H9 (cell line): ENCODE measurements at regions not wholly inside any gene's neighbourhood (a gene's known extent, or its start where the extent isn't known, plus 50 kb on each side); places are given as distances from the start of the nearest gene placed in this dataset.

Experiments used
- DNase-seq: peaks from one replicate; pipeline ENCODE4 v3.0.0-alpha.2; 2017
- H2AFZ ChIP-seq: one replicate; pipeline ENCODE4 v1.6.1; 2013; ENCODE audit warnings: mild to moderate bottlenecking, low read length, control low read depth, moderate library complexity
- H2AK5ac ChIP-seq: 2 replicates; pipeline ENCODE4 v1.6.1; 2013; ENCODE audit warnings: low read length, control low read depth, mixed read lengths; ENCODE audit not compliant: insufficient read length
- H2BK120ac ChIP-seq: one replicate; pipeline ENCODE4 v1.6.1; 2013; ENCODE audit warnings: low read depth, mild to moderate bottlenecking, low read length, control low read depth, inconsistent platforms; ENCODE audit not compliant: poor library complexity, severe bottlenecking
- H2BK12ac ChIP-seq: 2 replicates; pipeline ENCODE4 v1.6.1; 2013; ENCODE audit warnings: low read length, control low read depth, mixed read lengths, low read depth; ENCODE audit not compliant: insufficient read length
- H2BK15ac ChIP-seq: 2 replicates; pipeline ENCODE4 v1.6.1; 2013; ENCODE audit warnings: low read depth, low read length, control low read depth
- H2BK20ac ChIP-seq: one replicate; pipeline ENCODE4 v1.6.1; 2013; ENCODE audit warnings: low read depth, mild to moderate bottlenecking, low read length, control low read depth, inconsistent platforms; ENCODE audit not compliant: poor library complexity, severe bottlenecking
- H2BK5ac ChIP-seq: 2 replicates; pipeline ENCODE4 v1.6.1; 2013; ENCODE audit warnings: low read length, control low read depth, mixed read lengths; ENCODE audit not compliant: insufficient read length
- H3K14ac ChIP-seq: 2 replicates; pipeline ENCODE4 v1.6.1; 2013; ENCODE audit warnings: low read length, control low read depth; ENCODE audit not compliant: insufficient read depth
- H3K18ac ChIP-seq: 2 replicates; pipeline ENCODE4 v1.6.1; 2013; ENCODE audit warnings: low read depth, mild to moderate bottlenecking, mixed read lengths, low read length, control low read depth; ENCODE audit not compliant: insufficient read length
- H3K23ac ChIP-seq: 2 replicates; pipeline ENCODE4 v1.6.1; 2013; ENCODE audit warnings: low read length, control low read depth, mixed read lengths, low read depth; ENCODE audit not compliant: insufficient read length
- H3K23me2 ChIP-seq: 2 replicates; pipeline ENCODE4 v1.6.1; 2013; ENCODE audit warnings: low read depth, mild to moderate bottlenecking, mixed read lengths, low read length, control low read depth; ENCODE audit not compliant: insufficient read length, poor library complexity, severe bottlenecking
- H3K27ac ChIP-seq: 2 replicates; pipeline ENCODE4 v1.5.1; 2013; ENCODE audit warnings: low read length, control low read depth, mixed read lengths, low read depth; ENCODE audit not compliant: insufficient read length
- H3K27me3 ChIP-seq: 2 replicates; pipeline ENCODE4 v1.6.1; 2013; ENCODE audit warnings: low read length, control low read depth, inconsistent platforms; ENCODE audit not compliant: insufficient read depth
- H3K4ac ChIP-seq: 2 replicates; pipeline ENCODE4 v1.6.1; 2013; ENCODE audit warnings: low read depth, mild to moderate bottlenecking, control low read depth, inconsistent platforms, low read length, moderate library complexity
- H3K4me1 ChIP-seq: 2 replicates; pipeline ENCODE4 v1.6.1; 2013; ENCODE audit warnings: low read length, control low read depth, inconsistent platforms; ENCODE audit not compliant: insufficient read depth
- H3K4me2 ChIP-seq: 2 replicates; pipeline ENCODE4 v1.6.1; 2013; ENCODE audit warnings: low read length, control low read depth, mixed read lengths; ENCODE audit not compliant: insufficient read length, insufficient read depth
- H3K56ac ChIP-seq: 2 replicates; pipeline ENCODE4 v1.6.1; 2013; ENCODE audit warnings: low read depth, mild to moderate bottlenecking, mixed read lengths, low read length, control low read depth; ENCODE audit not compliant: insufficient read length
- H3K79me1 ChIP-seq: 2 replicates; pipeline ENCODE4 v1.6.1; 2013; ENCODE audit warnings: low read depth, mild to moderate bottlenecking, moderate library complexity, low read length, control low read depth, inconsistent platforms; ENCODE audit not compliant: insufficient read depth, poor library complexity, severe bottlenecking
- H3K79me2 ChIP-seq: 2 replicates; pipeline ENCODE4 v1.6.1; 2013; ENCODE audit warnings: low read length, control low read depth, inconsistent platforms; ENCODE audit not compliant: insufficient read depth
- H3K9ac ChIP-seq: 2 replicates; pipeline ENCODE4 v1.6.1; 2013; ENCODE audit warnings: low read length, control low read depth, mixed read lengths; ENCODE audit not compliant: insufficient read length; ENCODE audit errors: extremely low read depth
- H3K9me3 ChIP-seq: one replicate; pipeline ENCODE4 v1.6.1; 2013; ENCODE audit warnings: low read depth, low read length, inconsistent platforms; ENCODE audit not compliant: control insufficient read depth
- H3T11ph ChIP-seq: one replicate; pipeline ENCODE4 v1.6.1; 2013; ENCODE audit warnings: mild to moderate bottlenecking, low read length, control low read depth, inconsistent platforms
- H4K20me1 ChIP-seq: one replicate; pipeline ENCODE4 v1.6.1; 2013; ENCODE audit not compliant: control insufficient read depth, insufficient read length, insufficient read depth
- H4K5ac ChIP-seq: 2 replicates; pipeline ENCODE4 v1.6.1; 2013; ENCODE audit warnings: low read depth, mild to moderate bottlenecking, mixed read lengths, low read length, control low read depth; ENCODE audit not compliant: insufficient read length
- H4K8ac ChIP-seq: replicated peaks from 2 replicates; pipeline ENCODE4 v1.6.1; 2013; ENCODE audit warnings: low read length, control low read depth, mixed read lengths, low read depth; ENCODE audit not compliant: insufficient read length
- H4K91ac ChIP-seq: 2 replicates; pipeline ENCODE4 v1.6.1; 2013; ENCODE audit warnings: low read depth, mild to moderate bottlenecking, moderate library complexity, mixed read lengths, low read length, control low read depth; ENCODE audit not compliant: insufficient read length
- H3K27ac Mint-ChIP-seq, 3 experiments: 2 replicates in 2 of 3; 3 replicates in 1 of 3; pipeline ENCODE4 v1.8.0; 2020 to 2021; ENCODE audit warnings: mixed read lengths in 3 of 3, mild to moderate bottlenecking in 1 of 3, moderate library complexity in 1 of 3
- H3K27me3 Mint-ChIP-seq: 2 replicates; pipeline ENCODE4 v1.8.0; 2021; ENCODE audit warnings: low read depth, mild to moderate bottlenecking, moderate library complexity, mixed read lengths
- H3K36me3 Mint-ChIP-seq, 3 experiments: 2 replicates in 2 of 3; 3 replicates in 1 of 3; pipeline ENCODE4 v1.8.0; 2020 to 2021; ENCODE audit warnings: low read depth in 3 of 3, mixed read lengths in 3 of 3; ENCODE audit not compliant: insufficient read depth in 1 of 3
- H3K4me1 Mint-ChIP-seq, 2 experiments: 2 replicates each; pipeline ENCODE4 v1.8.0; 2020; ENCODE audit warnings: mixed read lengths in 2 of 2
- H3K4me3 Mint-ChIP-seq, 2 experiments: 2 replicates in 1 of 2; 3 replicates in 1 of 2; pipeline ENCODE4 v1.8.0; 2020 to 2021; ENCODE audit warnings: mild to moderate bottlenecking in 2 of 2, mixed read lengths in 2 of 2, moderate library complexity in 1 of 2
- H3K9me3 Mint-ChIP-seq, 2 experiments: 2 replicates in 1 of 2; 3 replicates in 1 of 2; pipeline ENCODE4 v1.8.0; 2020; ENCODE audit warnings: mild to moderate bottlenecking in 2 of 2, mixed read lengths in 2 of 2, moderate library complexity in 1 of 2
- CTCF ChIP-seq: fragments of 200-600 bp; sonication (generic); conservative IDR thresholded peaks from 3 replicates; pipeline ENCODE4 v1.8.0; 2021; ENCODE audit warnings: antibody characterized with exemption, mild to moderate bottlenecking
- WGBS: extraction: QIAGEN DNeasy Blood & Tissue Kit; methylation state at CpG from one replicate; pipeline ENCODE4 v1.1.7; 2013; ENCODE audit warnings: missing lambda C conversion rate, low lambda C conversion rate, mixed read lengths; ENCODE audit not compliant: insufficient read length; ENCODE audit errors: extremely low coverage; 5-methylcytosine and 5-hydroxymethylcytosine counted together

- H3K23me2 ChIP-seq: no peaks in the 10 kb centered on the region
- no peak overlapping the region for H4K8ac ChIP-seq
- no CpG with 5 or more reads among the region's 2 CpGs for WGBS
- H3K79me1 ChIP-seq: no peaks in the 10 kb centered on the region
- no peaks in the 10 kb centered on the region for H3K27me3 ChIP-seq
- no peaks in the 10 kb centered on the region for H3K9me3 ChIP-seq
- no peak overlapping the region for H2BK120ac ChIP-seq
- H3K14ac ChIP-seq: no peak overlapping the region
- H3T11ph ChIP-seq: no peak overlapping the region
- no peaks in the 10 kb centered on the region for H3K4me1 ChIP-seq
- no peak overlapping the region for H3K56ac ChIP-seq
- no peak overlapping the region for H2BK5ac ChIP-seq
- Mint-ChIP-seq H3K9me3 (no peaks in the 10 kb centered on the region), H3K4me3 (no peak overlapping the region), H3K27me3 (no peaks in the 10 kb centered on the region), H3K36me3 (peaks cover 0 to 2% (median 0%) of the 10 kb centered on the region in 3 experiments; a peak in 1 of 7 replicates), H3K27ac (no peak overlapping the region), H3K4me1 (peaks cover 0 to 7% of the 10 kb centered on the region in 2 experiments; a peak in 2 of 4 replicates)
- no peak for TF ChIP-seq CTCF
- H2BK20ac ChIP-seq: no peak overlapping the region
- no peak overlapping the region for H3K4ac ChIP-seq
- no peak overlapping the region for H2BK15ac ChIP-seq
- no peak overlapping the region for H2AK5ac ChIP-seq
- no peak for DNase-seq
- no peak overlapping the region for H4K5ac ChIP-seq
- no peak overlapping the region for H3K18ac ChIP-seq
- no peaks in the 10 kb centered on the region for H4K20me1 ChIP-seq
- no peaks in the 10 kb centered on the region for H3K79me2 ChIP-seq
- no peak overlapping the region for H4K91ac ChIP-seq
- no peak overlapping the region for H2AFZ ChIP-seq
- H3K27ac ChIP-seq: no peak overlapping the region
- no peak overlapping the region for H2BK12ac ChIP-seq
- H3K23ac ChIP-seq: no peak overlapping the region
- H3K4me2 ChIP-seq: no peak overlapping the region
- no peak overlapping the region for H3K9ac ChIP-seq
These were observed 484.3 kb upstream of the KLHL29 start for GRCh38 chr2:22900674-22901073.
